ENCODE measurements at regions not wholly inside any gene's neighbourhood (a gene's known extent, or its start where the extent isn't known, plus 50 kb on each side); places are given as distances from the start of the nearest gene placed in this dataset.
"Not testable (repeated sequence)": the region's sequence is repeated elsewhere in the genome, so short reads cannot be mapped to it uniquely, and the experiment has no call there.

- no peak for DNase-seq
These were observed 678.8 kb upstream of the NRP1 start for GRCh38 chr10:34013235-34013634.

GRCh38 chr10:34010891-34011290 is 676.4 kb upstream of the NRP1 start:
- DNase-seq, result peak; percentile 4

- DNase-seq, result not testable (repeated sequence)
These were observed 675.8 kb upstream of the NRP1 start for GRCh38 chr10:34010228-34010627.

GRCh38 chr10:34008656-34009055 is 674.2 kb upstream of the NRP1 start:
- no peak for DNase-seq

GRCh38 chr10:34006471-34006870 is 672.0 kb upstream of the NRP1 start:
- no peak for DNase-seq

DNA sequence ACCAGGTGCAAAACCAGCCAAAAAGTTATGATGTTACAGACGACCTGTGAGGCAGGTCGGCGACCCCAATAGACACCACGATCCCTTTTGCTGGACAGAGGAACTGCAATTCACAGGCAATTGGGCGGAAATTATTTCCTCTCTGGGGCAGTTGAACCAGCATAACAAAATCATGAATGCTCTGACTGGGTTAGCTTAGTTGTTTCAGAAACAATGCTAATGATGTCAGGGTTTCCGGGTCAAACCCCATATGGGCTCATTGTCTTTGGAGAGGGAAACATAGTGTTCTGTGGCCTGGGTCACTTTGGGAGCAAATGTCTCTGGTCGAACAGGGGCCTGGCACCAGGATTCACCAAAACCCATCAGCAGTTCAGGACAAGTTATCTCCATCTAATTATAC is 669.1 kb upstream of the NRP1 start:
- no peak for DNase-seq

DNA sequence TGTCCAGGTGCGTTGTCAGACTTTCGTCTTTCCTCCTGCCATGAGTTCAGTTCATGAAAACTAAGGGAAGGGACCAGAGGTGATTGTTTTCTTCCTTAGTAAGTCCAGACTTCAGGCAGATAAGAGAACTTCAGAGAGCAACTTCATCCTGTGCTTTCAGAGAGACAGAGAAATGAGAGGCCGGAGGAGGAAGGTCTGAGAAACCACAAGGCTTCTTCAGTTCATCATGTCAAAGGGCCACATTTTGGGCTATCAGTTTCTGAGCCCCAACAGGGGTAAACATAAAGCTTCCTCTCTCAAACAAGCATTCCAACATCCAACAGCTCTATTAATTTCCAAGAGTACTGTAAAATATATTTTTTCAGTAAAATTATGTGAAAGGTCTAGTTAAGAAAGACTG is 668.4 kb upstream of the NRP1 start:
- no peak for DNase-seq

DNA sequence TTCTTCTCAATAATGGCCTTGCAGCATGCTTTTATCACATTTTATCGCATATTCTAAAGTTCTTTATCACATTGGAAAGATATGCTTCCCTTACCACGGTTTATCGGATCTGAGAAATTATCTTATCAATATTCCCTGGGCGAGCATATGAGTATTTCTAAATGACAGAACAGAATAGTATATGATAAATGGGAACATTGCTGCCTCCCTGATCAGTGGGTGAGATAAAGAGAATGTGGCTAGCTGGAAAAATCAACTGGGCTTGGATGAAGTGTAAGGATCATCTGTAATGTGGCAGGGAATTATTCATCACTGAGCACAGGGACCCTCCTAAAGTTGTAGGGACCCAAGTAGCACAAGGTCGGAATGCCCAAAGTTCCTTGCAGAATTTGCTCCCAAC is 667.4 kb upstream of the NRP1 start:
- DNase-seq, result no peak

GRCh38 chr10:34001087-34001580 is 666.7 kb upstream of the NRP1 start:
- DNase-seq, result no peak

DNA sequence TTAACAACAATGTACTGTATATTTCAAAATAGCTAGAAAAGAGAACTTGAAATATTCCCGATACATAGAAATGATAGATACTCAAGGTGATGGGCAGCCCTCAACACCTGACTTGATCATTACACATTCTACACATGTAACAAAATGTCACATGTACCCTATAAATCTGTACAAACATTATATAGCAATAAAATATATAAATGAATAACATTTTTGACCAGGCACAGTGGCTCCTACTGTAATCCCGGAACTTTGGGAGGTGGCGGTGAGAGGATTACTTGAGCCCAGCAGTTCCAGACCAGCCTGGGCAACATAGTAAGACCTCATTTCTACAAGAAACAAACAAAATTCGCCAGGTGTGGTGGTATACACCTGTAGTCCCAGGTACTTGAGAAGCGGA is 659.5 kb upstream of the NRP1 start:
- no peak for DNase-seq

DNA sequence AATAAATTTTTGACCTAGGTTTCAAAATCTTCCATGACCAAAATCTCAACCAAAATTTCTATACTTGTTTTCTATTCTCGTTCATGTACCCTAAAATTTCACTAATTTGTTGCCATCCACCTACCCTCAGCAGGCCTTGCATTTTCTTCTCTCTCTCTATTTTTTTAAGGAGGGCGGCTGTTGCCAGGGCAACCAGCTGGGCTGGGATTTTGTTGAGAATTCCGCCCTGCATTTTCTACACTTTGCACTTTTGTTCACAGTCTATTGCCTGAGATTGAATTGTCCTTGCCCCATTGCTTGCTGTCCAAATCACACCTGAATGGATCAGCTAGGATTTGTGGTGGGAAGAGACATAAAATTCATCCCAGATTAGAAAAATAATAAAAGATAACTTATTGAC is 657.5 kb upstream of the NRP1 start:
- DNase-seq, result no peak

GRCh38 chr10:33986515-33986914 is 652.0 kb upstream of the NRP1 start:
- DNase-seq, result no peak

GRCh38 chr10:33986016-33986415 is 651.5 kb upstream of the NRP1 start:
- peak; percentile 50 for DNase-seq

- no peak for DNase-seq
These were observed 648.5 kb upstream of the NRP1 start for GRCh38 chr10:33982995-33983394.

GRCh38 chr10:33981301-33981700 is 646.8 kb upstream of the NRP1 start:
- no peak for DNase-seq

DNA sequence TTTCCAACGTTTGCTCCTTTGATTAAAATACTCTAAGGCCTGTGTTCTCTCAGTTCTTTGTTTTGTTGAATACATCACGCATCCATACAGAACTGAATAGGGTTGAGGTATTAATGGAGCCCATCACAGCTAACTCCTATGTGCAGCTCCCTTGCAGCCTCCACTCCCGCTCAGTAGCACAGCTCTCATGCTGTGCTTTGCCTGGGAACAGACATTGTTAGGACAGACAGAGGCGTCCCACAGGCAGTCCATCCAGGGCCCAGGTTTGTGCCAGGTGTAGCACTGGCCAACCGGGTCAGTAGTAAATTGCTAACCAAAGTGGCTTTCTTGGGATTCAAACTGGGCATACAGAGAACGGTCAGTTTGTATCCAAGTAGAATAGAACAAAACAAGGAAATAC is 644.7 kb upstream of the NRP1 start:
- DNase-seq, result no peak

- no peak for DNase-seq
These were observed 641.0 kb upstream of the NRP1 start for GRCh38 chr10:33975481-33975880.

DNA sequence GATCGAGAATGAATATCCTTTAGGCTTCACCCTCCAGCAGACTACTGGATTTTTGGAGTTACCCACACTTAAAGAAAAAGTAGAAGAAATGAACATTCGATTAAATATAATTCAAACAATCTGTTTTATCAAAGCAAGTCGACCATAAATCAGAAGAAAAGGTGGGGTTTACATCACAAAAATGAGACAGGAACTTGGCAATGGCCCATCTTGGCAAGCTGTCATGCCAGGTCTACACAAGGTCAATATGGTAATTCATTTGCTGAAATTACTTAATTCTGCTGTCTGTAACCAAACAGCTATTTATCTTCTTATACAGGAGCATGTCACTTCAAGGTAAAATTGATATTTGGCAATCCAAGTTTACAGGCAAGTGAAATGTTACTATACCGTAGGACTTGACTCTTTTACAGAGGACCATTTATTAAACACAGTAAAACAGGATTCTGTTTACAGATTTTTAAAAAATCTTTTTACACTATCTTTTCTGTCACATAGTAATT is 640.6 kb upstream of the NRP1 start:
- DNase-seq, result no peak

GRCh38 chr10:33968983-33969382 is 634.5 kb upstream of the NRP1 start:
- no peak for DNase-seq

- no peak for DNase-seq
These were observed 633.2 kb upstream of the NRP1 start for GRCh38 chr10:33967606-33968120.

DNA sequence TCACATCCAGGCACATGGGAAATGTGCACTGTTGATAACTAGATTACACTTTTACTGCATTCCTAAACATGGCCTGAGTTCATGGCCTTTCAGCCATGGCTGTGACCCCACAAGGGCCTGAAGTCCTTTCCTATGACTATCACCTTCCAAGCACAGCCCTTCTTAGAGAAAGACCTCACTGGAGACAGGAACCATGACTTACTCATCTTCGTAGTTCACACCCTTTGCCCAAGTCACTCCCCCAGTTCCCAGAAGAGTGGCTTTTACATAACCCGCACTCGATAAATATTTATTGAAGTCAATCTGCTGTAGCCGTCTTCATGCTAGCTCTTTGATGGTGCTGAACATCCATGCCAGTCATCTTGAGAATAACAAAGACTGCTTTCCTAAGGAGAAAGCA is 632.5 kb upstream of the NRP1 start:
- DNase-seq, result no peak

DNA sequence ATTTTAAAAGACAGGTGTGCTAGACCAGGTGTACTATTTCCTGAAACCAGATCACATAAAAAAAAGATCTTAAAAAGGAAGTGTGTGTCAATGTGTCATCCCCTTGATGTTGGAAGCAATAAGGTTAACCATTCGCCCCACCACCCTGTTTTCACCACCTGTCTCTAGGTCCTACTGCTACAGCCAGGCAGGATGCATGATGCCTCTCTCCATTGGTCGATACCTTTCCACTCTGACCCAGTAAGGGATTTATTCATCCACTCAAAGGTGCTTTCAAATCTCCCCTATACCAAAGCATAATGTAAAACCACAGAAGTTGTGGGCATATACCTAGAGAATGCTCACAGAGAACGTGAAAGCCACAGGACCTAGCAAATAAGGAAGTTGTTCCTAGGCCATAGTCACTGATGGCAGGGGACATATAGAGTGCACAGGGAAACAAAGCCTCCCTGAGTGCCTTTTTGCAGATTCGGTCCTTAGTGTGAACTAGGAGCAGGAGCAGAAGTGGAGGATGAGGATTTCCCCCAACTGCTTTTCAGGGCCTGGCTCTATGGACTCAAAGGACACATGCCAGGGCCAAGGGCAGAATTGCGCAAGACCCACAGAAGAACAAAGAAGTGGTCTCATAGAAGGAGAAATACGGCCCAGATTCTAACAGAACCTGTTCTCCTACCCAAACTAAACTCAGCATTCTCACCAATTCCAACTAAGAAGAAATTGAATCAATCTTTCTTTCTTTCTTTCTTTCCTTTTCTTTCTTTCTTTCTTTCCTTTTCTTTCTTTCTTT is 631.5 kb upstream of the NRP1 start:
- DNase-seq, result no peak

DNA sequence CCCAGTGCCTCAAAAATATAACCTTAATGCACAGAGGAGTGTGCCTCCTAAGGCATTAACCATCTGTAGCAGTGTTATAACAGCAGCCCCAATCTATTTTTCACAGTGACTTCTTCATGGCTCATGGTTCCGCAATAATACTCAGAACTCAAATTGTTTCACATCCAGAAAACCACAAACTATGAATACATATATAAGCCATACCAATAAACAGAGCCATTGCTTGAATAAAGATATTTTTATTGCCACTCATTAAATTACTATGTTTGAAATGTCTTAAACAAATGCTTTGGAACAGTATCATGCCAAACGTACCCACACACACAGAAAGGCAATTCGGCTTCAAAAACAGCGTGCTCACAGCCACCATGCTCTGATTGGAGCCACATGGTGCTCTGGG is 629.3 kb upstream of the NRP1 start:
- no peak for DNase-seq

DNA sequence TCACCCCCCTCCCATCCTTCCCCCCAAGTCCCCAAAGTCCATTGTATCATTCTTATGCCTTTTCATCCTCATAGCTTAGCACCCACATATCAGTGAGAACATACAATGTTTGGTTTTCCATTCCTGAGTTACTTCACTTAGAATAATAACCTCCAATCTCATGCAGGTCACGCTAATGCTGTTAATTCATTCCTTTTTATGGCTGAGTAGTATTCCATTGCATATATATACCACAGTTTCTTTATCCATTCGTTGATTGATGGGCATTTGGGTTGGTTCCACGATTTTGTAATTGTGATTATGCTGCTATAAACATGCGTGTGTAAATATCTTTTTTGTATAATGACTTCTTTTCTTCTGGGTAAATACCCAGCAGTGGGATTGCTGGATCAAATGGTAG is 621.9 kb upstream of the NRP1 start:
- DNase-seq, result not testable (repeated sequence)

- no peak for DNase-seq
These were observed 621.2 kb upstream of the NRP1 start for GRCh38 chr10:33955676-33956075.
